SK-N-MC (cell line): ENCODE measurements at regions not wholly inside any gene's neighbourhood (a gene's known extent, or its start where the extent isn't known, plus 50 kb on each side); places are given as distances from the start of the nearest gene placed in this dataset.

Experiments used
- EZH2 ChIP-seq: fragments of 200-600 bp; sonication (generic); IDR thresholded peaks from one replicate; pipeline ENCODE4 v1.6.1; 2017; ENCODE audit warnings: antibody characterized with exemption
- FOXP2 ChIP-seq: optimal IDR thresholded peaks from 2 replicates; pipeline ENCODE3; 2011; ENCODE audit warnings: mild to moderate bottlenecking, moderate library complexity; ENCODE audit not compliant: insufficient read depth; ENCODE audit errors: extremely low read length, control extremely low read depth
- POLR2AphosphoS5 ChIP-seq: IDR thresholded peaks from 2 replicates; pipeline ENCODE4 v1.6.1; 2012; ENCODE audit warnings: mild to moderate bottlenecking, low read depth, low read length, borderline replicate concordance

DNA sequence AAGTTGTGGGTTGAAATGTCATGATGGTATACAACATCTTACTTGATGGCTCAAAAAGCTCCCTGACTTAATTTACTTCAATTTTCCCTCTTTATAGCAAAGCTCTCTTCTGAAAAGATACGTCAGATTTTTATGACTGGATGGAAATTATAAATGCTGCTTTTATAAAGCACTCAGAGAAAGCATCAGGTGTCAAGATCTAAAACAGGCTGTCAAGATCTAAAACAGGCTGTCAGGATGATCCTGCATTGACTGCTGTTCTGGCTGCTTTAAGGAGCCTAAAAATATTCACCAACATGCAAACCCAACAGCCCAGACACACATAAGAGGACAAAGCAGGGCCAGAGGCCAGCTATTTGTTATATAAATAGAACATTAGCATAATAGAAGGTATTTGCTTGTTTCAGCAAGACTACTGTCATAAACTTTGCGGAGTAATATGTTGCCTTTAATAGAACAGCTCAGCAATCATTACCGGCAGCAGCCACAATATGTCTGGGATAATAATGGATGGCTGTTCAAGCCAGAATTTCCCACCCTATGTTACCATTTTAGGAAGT, 77.3 kb upstream of the ANO5 start:
- TF ChIP-seq POLR2AphosphoS5 (no peak), EZH2 (no peak), FOXP2 (no peak)
